SK-N-SH treated with all-trans-retinoic acid at 6 μM for 48 hours (cell line): ENCODE measurements at regions not wholly inside any gene's neighbourhood (a gene's known extent, or its start where the extent isn't known, plus 50 kb on each side); places are given as distances from the start of the nearest gene placed in this dataset.

Source experiments
- ATAC-seq: fragments of 200-7000 bp; cut with Tn5 transposase; 3 replicates; pipeline ENCODE4 v1.9.1; 2020; ENCODE audit warnings: mild to moderate bottlenecking, moderate library complexity
- ARNTL ChIP-seq: fragments of 450-650 bp; formaldehyde crosslinking; IDR thresholded peaks from 2 replicates; pipeline ENCODE4 v1.5.0; 2020; ENCODE audit warnings: low read depth, mild to moderate bottlenecking, moderate library complexity, borderline replicate concordance
- BACH2 ChIP-seq: fragments of 250-450 bp; sonication (Bioruptor Pico); IDR thresholded peaks from 2 replicates; pipeline ENCODE4 v1.9.0; 2021; ENCODE audit warnings: mild to moderate bottlenecking, borderline replicate concordance
- CSDC2 ChIP-seq: fragments of 250-450 bp; sonication (Bioruptor Pico); IDR thresholded peaks from 2 replicates; pipeline ENCODE4 v1.5.0; 2020; ENCODE audit warnings: mild to moderate bottlenecking, moderate library complexity
- ESRRG ChIP-seq: fragments of 250-450 bp; sonication (Bioruptor Pico); IDR thresholded peaks from 2 replicates; pipeline ENCODE4 v1.6.1; 2021; ENCODE audit warnings: mild to moderate bottlenecking
- GLIS3 ChIP-seq: fragments of 250-450 bp; sonication (Bioruptor Pico); IDR thresholded peaks from 2 replicates; pipeline ENCODE4 v1.5.0; 2020; ENCODE audit warnings: mild to moderate bottlenecking, moderate library complexity
- ISL1 ChIP-seq: fragments of 250-450 bp; sonication (Bioruptor Pico); IDR thresholded peaks from 2 replicates; pipeline ENCODE4 v2.1.2; 2022; ENCODE audit warnings: mild to moderate bottlenecking, moderate library complexity
- OSR1 ChIP-seq: fragments of 250-450 bp; sonication (Bioruptor Pico); IDR thresholded peaks from 2 replicates; pipeline ENCODE4 v1.8.0; 2022; ENCODE audit warnings: moderate library complexity, mild to moderate bottlenecking, inconsistent platforms
- PATZ1 ChIP-seq: fragments of 250-450 bp; sonication (Bioruptor Pico); IDR thresholded peaks from 2 replicates; pipeline ENCODE4 v1.8.0; 2020; ENCODE audit warnings: mild to moderate bottlenecking, moderate library complexity, borderline replicate concordance
- PPARA ChIP-seq: fragments of 250-450 bp; sonication (Bioruptor Pico); IDR thresholded peaks from 2 replicates; pipeline ENCODE4 v1.5.0; 2020; ENCODE audit warnings: mild to moderate bottlenecking, borderline replicate concordance
- RARB ChIP-seq: fragments of 250-450 bp; sonication (Bioruptor Pico); IDR thresholded peaks from 2 replicates; pipeline ENCODE4 v1.8.0; 2021; ENCODE audit warnings: mild to moderate bottlenecking, moderate library complexity
- SNAI2 ChIP-seq: fragments of 250-450 bp; sonication (Bioruptor Pico); IDR thresholded peaks from 2 replicates; pipeline ENCODE4 v1.5.0; 2020; ENCODE audit warnings: mild to moderate bottlenecking, moderate library complexity
- TCF4 ChIP-seq: fragments of 250-450 bp; sonication (Bioruptor Pico); IDR thresholded peaks from 2 replicates; pipeline ENCODE4 v1.8.0; 2021; ENCODE audit warnings: mild to moderate bottlenecking, moderate library complexity, borderline replicate concordance
- TOX ChIP-seq: fragments of 250-450 bp; sonication (Bioruptor Pico); IDR thresholded peaks from 2 replicates; pipeline ENCODE4 v1.8.0; 2021; ENCODE audit warnings: mild to moderate bottlenecking, moderate library complexity, borderline replicate concordance
- ZC3H10 ChIP-seq: fragments of 250-450 bp; sonication (Bioruptor Pico); IDR thresholded peaks from 2 replicates; pipeline ENCODE4 v1.5.1; 2021; ENCODE audit warnings: mild to moderate bottlenecking, moderate library complexity
- ZFP3 ChIP-seq: fragments of 250-450 bp; sonication (Bioruptor Pico); IDR thresholded peaks from 2 replicates; pipeline ENCODE4 v1.5.0; 2020; ENCODE audit warnings: mild to moderate bottlenecking, moderate library complexity
- ZFP30 ChIP-seq: fragments of 450-650 bp; formaldehyde crosslinking; IDR thresholded peaks from 2 replicates; pipeline ENCODE4 v1.5.0; 2022; ENCODE audit warnings: mild to moderate bottlenecking, moderate library complexity
- ZNF565 ChIP-seq: fragments of 450-650 bp; formaldehyde crosslinking; conservative IDR thresholded peaks from 2 replicates; pipeline ENCODE4 v1.5.0; 2020; ENCODE audit warnings: low read depth, mild to moderate bottlenecking, moderate library complexity
- ZNF70 ChIP-seq: fragments of 450-650 bp; formaldehyde crosslinking; IDR thresholded peaks from 2 replicates; pipeline ENCODE4 v1.5.0; 2020; ENCODE audit warnings: mild to moderate bottlenecking, moderate library complexity
- ZNF8 ChIP-seq: fragments of 450-650 bp; formaldehyde crosslinking; IDR thresholded peaks from 2 replicates; pipeline ENCODE4 v1.5.0; 2020; ENCODE audit warnings: mild to moderate bottlenecking, moderate library complexity
- TF ChIP-seq, protein P1 (sequence below): fragments of 250-450 bp; sonication (Bioruptor Pico); IDR thresholded peaks from 2 replicates; pipeline ENCODE4 v1.5.1; 2020; ENCODE audit warnings: low read depth, mild to moderate bottlenecking, moderate library complexity
- TF ChIP-seq, protein P2 (sequence below): fragments of 250-450 bp; sonication (Bioruptor Pico); IDR thresholded peaks from 2 replicates; pipeline ENCODE4 v1.5.1; 2021; ENCODE audit warnings: mild to moderate bottlenecking, moderate library complexity
- TF ChIP-seq, protein P3 (sequence below): fragments of 250-450 bp; sonication (Bioruptor Pico); IDR thresholded peaks from 2 replicates; pipeline ENCODE4 v1.5.0; 2020; ENCODE audit warnings: mild to moderate bottlenecking, moderate library complexity

DNA sequence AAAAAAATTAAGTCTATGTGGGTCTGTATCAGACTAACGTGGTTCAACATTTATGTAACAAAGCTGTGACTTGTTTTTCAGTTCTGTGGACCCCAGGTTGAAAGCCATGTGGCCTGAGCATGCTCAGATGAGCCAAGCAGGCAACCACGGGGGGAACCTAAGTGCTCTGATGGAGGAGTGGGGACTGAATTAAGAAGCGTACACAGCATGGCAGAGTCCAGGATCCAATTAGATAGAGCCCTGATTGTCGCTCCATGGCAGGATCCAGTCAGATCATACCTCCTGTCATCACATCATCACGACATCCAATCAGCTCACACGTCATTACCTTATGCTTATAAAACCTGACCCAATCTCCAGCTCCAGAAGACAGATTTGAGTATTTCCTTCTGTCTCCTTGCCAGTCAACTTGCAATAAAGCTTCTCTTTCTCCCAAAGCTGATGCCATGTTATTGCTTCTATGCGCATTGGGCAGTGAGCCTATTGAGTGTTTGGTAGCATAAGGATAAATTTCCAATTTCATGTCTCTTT, 1013.1 kb upstream of the TMEM132C start:
- no peak for ATAC-seq
- TF ChIP-seq ESRRG (CRISPR knock-in tag) (no peak), ZNF70 (CRISPR knock-in tag) (no peak), PPARA (CRISPR knock-in tag) (no peak), ARNTL (no peak), GLIS3 (CRISPR knock-in tag) (no peak)

DNA sequence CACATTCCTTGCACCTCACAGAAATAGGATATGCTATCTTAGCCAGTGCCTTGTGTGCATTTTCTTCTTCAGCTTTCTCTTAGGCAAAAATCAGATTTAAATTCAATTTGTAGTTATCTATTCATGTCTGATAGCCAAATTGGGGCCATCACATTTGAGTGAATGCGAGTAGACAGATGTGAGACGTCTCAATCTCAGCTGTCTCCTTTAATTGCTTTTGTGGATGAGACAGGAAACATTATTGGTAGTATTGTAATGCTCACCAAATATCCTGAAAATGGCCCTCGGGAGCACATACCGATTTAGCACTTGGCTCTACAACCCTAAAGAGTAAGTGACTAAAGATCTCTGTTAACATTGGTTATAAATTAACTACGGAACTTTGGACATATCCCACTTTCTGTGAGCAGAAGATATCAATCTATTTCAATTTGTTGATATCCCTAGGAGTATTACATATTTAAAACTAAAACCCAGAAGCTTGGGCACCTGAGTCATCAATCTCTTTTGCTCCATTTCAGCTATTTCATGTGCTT, 1012.5 kb upstream of the TMEM132C start:
- ATAC-seq = no peak
- TF ChIP-seq ZNF565 (CRISPR knock-in tag) = no peak
- TF ChIP-seq CSDC2 (CRISPR knock-in tag) = no peak
- no peak for TF ChIP-seq PATZ1 (CRISPR knock-in tag)
- no peak for TF ChIP-seq PPARA (CRISPR knock-in tag)
- no peak for TF ChIP-seq SNAI2
- TF ChIP-seq ZC3H10 (CRISPR knock-in tag) = no peak
- TF ChIP-seq, protein P1, sequence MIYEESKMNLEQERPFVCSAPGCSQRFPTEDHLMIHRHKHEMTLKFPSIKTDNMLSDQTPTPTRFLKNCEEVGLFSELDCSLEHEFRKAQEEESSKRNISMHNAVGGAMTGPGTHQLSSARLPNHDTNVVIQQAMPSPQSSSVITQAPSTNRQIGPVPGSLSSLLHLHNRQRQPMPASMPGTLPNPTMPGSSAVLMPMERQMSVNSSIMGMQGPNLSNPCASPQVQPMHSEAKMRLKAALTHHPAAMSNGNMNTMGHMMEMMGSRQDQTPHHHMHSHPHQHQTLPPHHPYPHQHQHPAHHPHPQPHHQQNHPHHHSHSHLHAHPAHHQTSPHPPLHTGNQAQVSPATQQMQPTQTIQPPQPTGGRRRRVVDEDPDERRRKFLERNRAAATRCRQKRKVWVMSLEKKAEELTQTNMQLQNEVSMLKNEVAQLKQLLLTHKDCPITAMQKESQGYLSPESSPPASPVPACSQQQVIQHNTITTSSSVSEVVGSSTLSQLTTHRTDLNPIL = no peak

DNA sequence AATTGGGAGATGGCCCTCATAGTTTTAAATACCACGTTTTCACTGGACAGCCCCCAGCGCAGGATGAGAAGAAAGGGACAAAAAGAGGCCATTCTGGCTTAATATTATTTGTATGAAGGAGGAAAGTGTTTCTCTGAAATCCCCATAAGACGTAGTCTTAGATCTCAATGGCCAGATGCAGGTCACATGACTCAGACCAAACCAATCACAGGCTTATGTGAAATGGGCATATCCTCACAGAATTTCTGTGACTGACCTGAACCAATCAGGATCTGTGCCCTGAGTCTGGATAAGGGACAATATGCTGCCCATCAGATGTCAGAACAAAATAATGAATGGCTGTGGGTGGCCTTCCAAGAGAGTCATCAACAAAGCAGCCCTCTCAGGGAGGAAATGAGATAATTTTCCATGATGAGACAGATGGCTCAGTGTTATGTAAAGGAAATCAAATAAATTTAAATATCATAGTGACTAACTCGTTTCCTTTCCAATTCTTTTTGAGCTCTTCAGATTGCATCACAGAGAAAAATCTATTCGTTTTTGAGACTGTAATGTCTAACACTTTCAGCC, 1009.5 kb upstream of the TMEM132C start:
- no peak for TF ChIP-seq ZFP30 (CRISPR knock-in tag)
- no peak for TF ChIP-seq CSDC2 (CRISPR knock-in tag)
- TF ChIP-seq ZNF565 (CRISPR knock-in tag) = no peak
- no peak for TF ChIP-seq ARNTL
- TF ChIP-seq PPARA (CRISPR knock-in tag) = no peak
- no peak for TF ChIP-seq ZFP3 (CRISPR knock-in tag)
- TF ChIP-seq, protein P2, sequence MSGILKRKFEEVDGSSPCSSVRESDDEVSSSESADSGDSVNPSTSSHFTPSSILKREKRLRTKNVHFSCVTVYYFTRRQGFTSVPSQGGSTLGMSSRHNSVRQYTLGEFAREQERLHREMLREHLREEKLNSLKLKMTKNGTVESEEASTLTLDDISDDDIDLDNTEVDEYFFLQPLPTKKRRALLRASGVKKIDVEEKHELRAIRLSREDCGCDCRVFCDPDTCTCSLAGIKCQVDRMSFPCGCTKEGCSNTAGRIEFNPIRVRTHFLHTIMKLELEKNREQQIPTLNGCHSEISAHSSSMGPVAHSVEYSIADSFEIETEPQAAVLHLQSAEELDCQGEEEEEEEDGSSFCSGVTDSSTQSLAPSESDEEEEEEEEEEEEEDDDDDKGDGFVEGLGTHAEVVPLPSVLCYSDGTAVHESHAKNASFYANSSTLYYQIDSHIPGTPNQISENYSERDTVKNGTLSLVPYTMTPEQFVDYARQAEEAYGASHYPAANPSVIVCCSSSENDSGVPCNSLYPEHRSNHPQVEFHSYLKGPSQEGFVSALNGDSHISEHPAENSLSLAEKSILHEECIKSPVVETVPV = no peak
- no peak for TF ChIP-seq TOX
- TF ChIP-seq, protein P3, sequence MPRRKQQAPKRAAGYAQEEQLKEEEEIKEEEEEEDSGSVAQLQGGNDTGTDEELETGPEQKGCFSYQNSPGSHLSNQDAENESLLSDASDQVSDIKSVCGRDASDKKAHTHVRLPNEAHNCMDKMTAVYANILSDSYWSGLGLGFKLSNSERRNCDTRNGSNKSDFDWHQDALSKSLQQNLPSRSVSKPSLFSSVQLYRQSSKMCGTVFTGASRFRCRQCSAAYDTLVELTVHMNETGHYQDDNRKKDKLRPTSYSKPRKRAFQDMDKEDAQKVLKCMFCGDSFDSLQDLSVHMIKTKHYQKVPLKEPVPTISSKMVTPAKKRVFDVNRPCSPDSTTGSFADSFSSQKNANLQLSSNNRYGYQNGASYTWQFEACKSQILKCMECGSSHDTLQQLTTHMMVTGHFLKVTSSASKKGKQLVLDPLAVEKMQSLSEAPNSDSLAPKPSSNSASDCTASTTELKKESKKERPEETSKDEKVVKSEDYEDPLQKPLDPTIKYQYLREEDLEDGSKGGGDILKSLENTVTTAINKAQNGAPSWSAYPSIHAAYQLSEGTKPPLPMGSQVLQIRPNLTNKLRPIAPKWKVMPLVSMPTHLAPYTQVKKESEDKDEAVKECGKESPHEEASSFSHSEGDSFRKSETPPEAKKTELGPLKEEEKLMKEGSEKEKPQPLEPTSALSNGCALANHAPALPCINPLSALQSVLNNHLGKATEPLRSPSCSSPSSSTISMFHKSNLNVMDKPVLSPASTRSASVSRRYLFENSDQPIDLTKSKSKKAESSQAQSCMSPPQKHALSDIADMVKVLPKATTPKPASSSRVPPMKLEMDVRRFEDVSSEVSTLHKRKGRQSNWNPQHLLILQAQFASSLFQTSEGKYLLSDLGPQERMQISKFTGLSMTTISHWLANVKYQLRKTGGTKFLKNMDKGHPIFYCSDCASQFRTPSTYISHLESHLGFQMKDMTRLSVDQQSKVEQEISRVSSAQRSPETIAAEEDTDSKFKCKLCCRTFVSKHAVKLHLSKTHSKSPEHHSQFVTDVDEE (CRISPR knock-in tag) = no peak
- TF ChIP-seq RARB = no peak
- no peak for TF ChIP-seq ZNF70 (CRISPR knock-in tag)
- TF ChIP-seq, all 23 proteins: peak for 0
- no peak for ATAC-seq

GRCh38 chr12:127260531-127260930, 1006.4 kb upstream of the TMEM132C start:
- no peak for TF ChIP-seq TOX
- TF ChIP-seq ARNTL = no peak
- ATAC-seq = no peak

GRCh38 chr12:127260999-127261398, 1006.0 kb upstream of the TMEM132C start:
- no peak for ATAC-seq
- TF ChIP-seq ZFP30 (CRISPR knock-in tag) = no peak
- no peak for TF ChIP-seq RARB
- TF ChIP-seq OSR1 = no peak
- TF ChIP-seq ESRRG (CRISPR knock-in tag) = no peak
- no peak for TF ChIP-seq PPARA (CRISPR knock-in tag)
- TF ChIP-seq ARNTL = no peak
- TF ChIP-seq, protein P2 = no peak
- TF ChIP-seq ZNF8 = no peak
- no peak for TF ChIP-seq GLIS3 (CRISPR knock-in tag)
- no peak for TF ChIP-seq BACH2
- TF ChIP-seq ZC3H10 (CRISPR knock-in tag) = no peak
- TF ChIP-seq TOX = no peak
- no peak for TF ChIP-seq ZNF565 (CRISPR knock-in tag)
- TF ChIP-seq SNAI2 = no peak
- TF ChIP-seq TCF4 (CRISPR knock-in tag) = no peak
- TF ChIP-seq, protein P1 = no peak
- TF ChIP-seq ISL1 (CRISPR knock-in tag) = no peak
